Osteocyte (in vitro differentiated cells): ENCODE measurements at regions not wholly inside any gene's neighbourhood (a gene's known extent, or its start where the extent isn't known, plus 50 kb on each side); places are given as distances from the start of the nearest gene placed in this dataset.

Experiments
- DNase-seq: peaks from one replicate; pipeline ENCODE4 v3.0.0; 2021; ENCODE audit warnings: mixed read lengths; ENCODE audit not compliant: unreplicated experiment; ENCODE audit errors: extremely low spot score
- H3K27ac Mint-ChIP-seq: one replicate; pipeline ENCODE4 v1.8.0; 2021; ENCODE audit warnings: mild to moderate bottlenecking, mixed read lengths; ENCODE audit not compliant: unreplicated experiment
- H3K27me3 Mint-ChIP-seq: one replicate; pipeline ENCODE4 v1.8.0; 2021; ENCODE audit warnings: mixed read lengths; ENCODE audit not compliant: unreplicated experiment
- H3K36me3 Mint-ChIP-seq: one replicate; pipeline ENCODE4 v1.8.0; 2021; ENCODE audit warnings: mixed read lengths; ENCODE audit not compliant: unreplicated experiment
- H3K4me1 Mint-ChIP-seq: one replicate; pipeline ENCODE4 v1.8.0; 2021; ENCODE audit warnings: mixed read lengths; ENCODE audit not compliant: unreplicated experiment
- H3K4me3 Mint-ChIP-seq: one replicate; pipeline ENCODE4 v1.8.0; 2021; ENCODE audit warnings: mild to moderate bottlenecking, moderate library complexity, mixed read lengths; ENCODE audit not compliant: unreplicated experiment
- H3K9me3 Mint-ChIP-seq: one replicate; pipeline ENCODE4 v1.8.0; 2021; ENCODE audit warnings: mixed read lengths; ENCODE audit not compliant: unreplicated experiment
- CTCF ChIP-seq: fragments of 200-600 bp; sonication (generic); IDR thresholded peaks from 2 replicates; pipeline ENCODE4 v1.5.0; 2021; ENCODE audit warnings: antibody characterized with exemption, mild to moderate bottlenecking, moderate library complexity

- Mint-ChIP-seq H3K27me3 (no peaks in the 10 kb centered on the region), H3K4me1 (peaks cover 4% of the 10 kb centered on the region), H3K9me3 (peaks cover 6% of the 10 kb centered on the region), H3K36me3 (peaks cover 2% of the 10 kb centered on the region), H3K27ac (no peak overlapping the region), H3K4me3 (no peak overlapping the region)
- DNase-seq, result no peak
- peak; percentile 65 for TF ChIP-seq CTCF
These were observed 61.9 kb upstream of the C3orf80 start for GRCh38 chr3:160163229-160163878.

GRCh38 chr3:160168246-160168645 is 57.0 kb upstream of the C3orf80 start:
- H3K4me1 Mint-ChIP-seq, result peaks cover 21% of the 10 kb centered on the region

GRCh38 chr3:160169139-160169976 is 55.9 kb upstream of the C3orf80 start:
- peak overlapping the region; percentile 84 for H3K27ac Mint-ChIP-seq
- no peak overlapping the region for H3K4me3 Mint-ChIP-seq
- H3K36me3 Mint-ChIP-seq, result peaks cover 2% of the 10 kb centered on the region
- H3K27me3 Mint-ChIP-seq, result no peaks in the 10 kb centered on the region
- peaks cover 21% of the 10 kb centered on the region for H3K4me1 Mint-ChIP-seq
- DNase-seq, result no peak
- TF ChIP-seq CTCF, result no peak
- H3K9me3 Mint-ChIP-seq, result peaks cover 6% of the 10 kb centered on the region

More at GRCh38 chr3:160168246-160168645, 57.0 kb upstream of the C3orf80 start:
- H3K36me3 Mint-ChIP-seq, result peaks cover 2% of the 10 kb centered on the region
- H3K9me3 Mint-ChIP-seq, result peaks cover 6% of the 10 kb centered on the region
- no peaks in the 10 kb centered on the region for H3K27me3 Mint-ChIP-seq
- no peak overlapping the region for H3K4me3 Mint-ChIP-seq
- H3K27ac Mint-ChIP-seq, result no peak overlapping the region
- no peak for TF ChIP-seq CTCF
- no peak for DNase-seq

- Mint-ChIP-seq H3K27ac (no peak overlapping the region), H3K4me1 (peaks cover 21% of the 10 kb centered on the region), H3K36me3 (no peaks in the 10 kb centered on the region), H3K9me3 (peaks cover 6% of the 10 kb centered on the region), H3K27me3 (no peaks in the 10 kb centered on the region), H3K4me3 (no peak overlapping the region)
- TF ChIP-seq CTCF, result no peak
- DNase-seq, result no peak
These were observed 54.5 kb upstream of the C3orf80 start for GRCh38 chr3:160170409-160171370.
